Loucy (cell line): ENCODE measurements at regions not wholly inside any gene's neighbourhood (a gene's known extent, or its start where the extent isn't known, plus 50 kb on each side); places are given as distances from the start of the nearest gene placed in this dataset.

Experiments
- H2AFZ ChIP-seq: fragments of 200-600 bp; sonication (generic); 2 replicates; pipeline ENCODE4 v1.6.0; 2016; ENCODE audit warnings: antibody characterized with exemption, mild to moderate bottlenecking, low read length, moderate library complexity
- H3F3A ChIP-seq: fragments of 200-600 bp; 2 replicates; pipeline ENCODE4 v1.6.0; 2016; ENCODE audit warnings: antibody characterized with exemption, low read depth, mild to moderate bottlenecking
- H3K27me3 ChIP-seq: fragments of 200-600 bp; sonication (generic); 2 replicates; pipeline ENCODE4 v1.6.1; 2014; ENCODE audit warnings: low read length, mild to moderate bottlenecking; ENCODE audit not compliant: insufficient read depth, poor library complexity, severe bottlenecking
- H3K36me3 ChIP-seq: fragments of 200-600 bp; sonication (generic); 2 replicates; pipeline ENCODE4 v1.6.1; 2016; ENCODE audit warnings: low read length; ENCODE audit not compliant: insufficient read depth
- H3K4me1 ChIP-seq: fragments of 200-600 bp; sonication (generic); 2 replicates; pipeline ENCODE4 v1.5.1; 2014; ENCODE audit warnings: low read length, mild to moderate bottlenecking; ENCODE audit not compliant: insufficient read depth, poor library complexity, severe bottlenecking
- H3K4me2 ChIP-seq: fragments of 200-600 bp; sonication (generic); 2 replicates; pipeline ENCODE4 v1.6.0; 2014; ENCODE audit warnings: antibody characterized with exemption, low read length, low read depth, mild to moderate bottlenecking; ENCODE audit not compliant: poor library complexity, severe bottlenecking
- H3K4me3 ChIP-seq: fragments of 200-600 bp; sonication (generic); 2 replicates; pipeline ENCODE4 v1.5.1; 2014; ENCODE audit warnings: low read length, mild to moderate bottlenecking, mixed read lengths; ENCODE audit not compliant: poor library complexity, severe bottlenecking
- H3K79me2 ChIP-seq: fragments of 200-600 bp; sonication (generic); 2 replicates; pipeline ENCODE4 v1.6.1; 2014; ENCODE audit warnings: low read length; ENCODE audit not compliant: insufficient read depth
- H3K9ac ChIP-seq: fragments of 200-600 bp; sonication (generic); 2 replicates; pipeline ENCODE4 v1.6.0; 2014; ENCODE audit warnings: mild to moderate bottlenecking, low read depth, low read length, moderate library complexity; ENCODE audit not compliant: poor library complexity, severe bottlenecking
- H3K9me2 ChIP-seq: fragments of 200-600 bp; sonication (generic); replicated peaks from 2 replicates; pipeline ENCODE4 v1.6.1; 2016; ENCODE audit warnings: low read depth, low read length, mixed read lengths
- H3K9me3 ChIP-seq: fragments of 200-600 bp; sonication (generic); 2 replicates; pipeline ENCODE4 v1.6.1; 2014; ENCODE audit warnings: mild to moderate bottlenecking, antibody characterized with exemption, low read length, low read depth; ENCODE audit not compliant: insufficient read depth
- H4K20me1 ChIP-seq: fragments of 200-600 bp; sonication (generic); 2 replicates; pipeline ENCODE4 v1.6.0; 2014; ENCODE audit warnings: antibody characterized with exemption, low read length, mild to moderate bottlenecking; ENCODE audit not compliant: insufficient read depth, poor library complexity, severe bottlenecking
- EZH2phosphoT487 ChIP-seq: fragments of 200-600 bp; IDR thresholded peaks from 2 replicates; pipeline ENCODE4 v1.6.1; 2018; ENCODE audit warnings: antibody characterized with exemption, mild to moderate bottlenecking, moderate library complexity, borderline replicate concordance
- TF ChIP-seq, protein P1 (sequence below): fragments of 200-600 bp; sonication (generic); conservative IDR thresholded peaks from 2 replicates; pipeline ENCODE4 v1.5.1; 2014; ENCODE audit warnings: mild to moderate bottlenecking, antibody characterized with exemption, low read length

DNA sequence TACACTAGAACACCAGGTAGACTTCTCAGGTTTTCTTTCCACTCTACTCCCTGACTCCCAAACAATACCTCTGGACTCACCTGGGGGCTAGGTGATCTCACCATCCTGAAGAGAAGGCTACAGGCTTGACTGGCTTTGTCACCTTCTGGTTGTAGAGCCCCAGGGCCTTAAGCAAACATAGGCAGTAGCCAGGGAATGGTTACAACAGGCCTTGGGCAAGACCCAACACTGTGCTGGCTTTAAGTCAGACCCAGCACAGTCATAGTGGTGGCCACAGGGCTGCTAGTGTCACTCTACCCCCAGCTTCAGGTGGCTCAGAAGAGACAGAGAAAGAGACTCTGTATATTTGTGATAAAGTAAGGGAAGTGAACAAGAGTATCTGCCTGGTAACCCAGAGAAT, 118.1 kb upstream of the EMCN start:
- TF ChIP-seq, protein P1, sequence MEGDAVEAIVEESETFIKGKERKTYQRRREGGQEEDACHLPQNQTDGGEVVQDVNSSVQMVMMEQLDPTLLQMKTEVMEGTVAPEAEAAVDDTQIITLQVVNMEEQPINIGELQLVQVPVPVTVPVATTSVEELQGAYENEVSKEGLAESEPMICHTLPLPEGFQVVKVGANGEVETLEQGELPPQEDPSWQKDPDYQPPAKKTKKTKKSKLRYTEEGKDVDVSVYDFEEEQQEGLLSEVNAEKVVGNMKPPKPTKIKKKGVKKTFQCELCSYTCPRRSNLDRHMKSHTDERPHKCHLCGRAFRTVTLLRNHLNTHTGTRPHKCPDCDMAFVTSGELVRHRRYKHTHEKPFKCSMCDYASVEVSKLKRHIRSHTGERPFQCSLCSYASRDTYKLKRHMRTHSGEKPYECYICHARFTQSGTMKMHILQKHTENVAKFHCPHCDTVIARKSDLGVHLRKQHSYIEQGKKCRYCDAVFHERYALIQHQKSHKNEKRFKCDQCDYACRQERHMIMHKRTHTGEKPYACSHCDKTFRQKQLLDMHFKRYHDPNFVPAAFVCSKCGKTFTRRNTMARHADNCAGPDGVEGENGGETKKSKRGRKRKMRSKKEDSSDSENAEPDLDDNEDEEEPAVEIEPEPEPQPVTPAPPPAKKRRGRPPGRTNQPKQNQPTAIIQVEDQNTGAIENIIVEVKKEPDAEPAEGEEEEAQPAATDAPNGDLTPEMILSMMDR = no peak
- no peak for TF ChIP-seq EZH2phosphoT487

DNA sequence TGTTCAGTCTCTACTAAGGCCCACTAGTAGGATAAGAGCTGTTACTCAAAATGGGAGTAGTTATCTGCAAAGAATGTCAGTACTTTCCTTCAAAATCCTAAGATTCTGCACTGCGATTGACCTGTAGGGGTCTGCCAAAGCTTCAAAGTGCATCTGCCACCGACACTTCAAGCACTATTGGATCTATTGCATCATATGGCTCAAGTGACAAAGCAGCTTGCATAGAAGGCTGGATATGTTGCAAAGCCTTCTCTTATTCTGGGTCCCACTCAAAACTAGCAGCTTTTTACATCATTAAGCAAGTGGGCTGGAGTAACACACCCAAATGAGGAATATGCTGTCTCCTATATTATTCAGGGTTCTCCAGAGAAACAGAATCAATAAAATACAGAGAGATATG, 115.4 kb upstream of the EMCN start:
- Histone ChIP-seq H3K9ac (no peak overlapping the region), H3K79me2 (no peaks in the 10 kb centered on the region), H3K9me2 (no peaks in the 10 kb centered on the region), H3K36me3 (no peaks in the 10 kb centered on the region), H3K4me1 (no peaks in the 10 kb centered on the region), H3F3A (no peaks in the 10 kb centered on the region), H3K4me3 (no peak overlapping the region), H3K9me3 (no peaks in the 10 kb centered on the region), H3K27me3 (no peaks in the 10 kb centered on the region), H2AFZ (no peak overlapping the region), H3K4me2 (no peak overlapping the region), H4K20me1 (no peaks in the 10 kb centered on the region)
- TF ChIP-seq, protein P1 = no peak
- no peak for TF ChIP-seq EZH2phosphoT487

More for the DNA sequence above, 118.1 kb upstream of the EMCN start:
- no peak overlapping the region for H3K9ac ChIP-seq
- no peaks in the 10 kb centered on the region for H4K20me1 ChIP-seq
- no peaks in the 10 kb centered on the region for H3F3A ChIP-seq
- H3K36me3 ChIP-seq = no peaks in the 10 kb centered on the region
- no peaks in the 10 kb centered on the region for H3K79me2 ChIP-seq
- no peaks in the 10 kb centered on the region for H3K27me3 ChIP-seq
- H3K9me3 ChIP-seq = no peaks in the 10 kb centered on the region
- H3K4me1 ChIP-seq = peaks cover under 1% of the 10 kb centered on the region
- no peak overlapping the region for H2AFZ ChIP-seq
- H3K4me3 ChIP-seq = no peak overlapping the region
- no peaks in the 10 kb centered on the region for H3K9me2 ChIP-seq
- H3K4me2 ChIP-seq = no peak overlapping the region

DNA sequence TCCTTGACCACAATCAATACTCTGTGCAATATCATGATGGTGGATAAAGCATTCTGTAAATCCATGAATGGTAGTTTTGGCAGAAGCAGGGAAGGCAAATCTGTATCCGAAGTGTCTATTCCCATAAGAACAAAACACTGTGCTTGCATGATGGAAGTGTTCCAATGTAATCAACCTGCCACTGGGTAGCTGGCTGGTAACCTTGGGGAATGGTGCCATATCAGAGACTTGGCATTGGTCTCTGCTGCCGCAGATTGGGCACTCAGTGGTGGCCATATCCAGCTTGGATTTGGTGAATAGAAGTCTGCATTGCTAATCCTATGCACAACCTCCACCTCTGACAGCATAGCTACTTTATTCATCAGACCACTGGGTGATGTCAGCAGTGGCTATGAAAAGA, 114.3 kb upstream of the EMCN start:
- no peaks in the 10 kb centered on the region for H3K9me2 ChIP-seq
- no peaks in the 10 kb centered on the region for H3K79me2 ChIP-seq
- H3F3A ChIP-seq = no peaks in the 10 kb centered on the region
- no peaks in the 10 kb centered on the region for H4K20me1 ChIP-seq
- H3K9me3 ChIP-seq = no peaks in the 10 kb centered on the region
- no peaks in the 10 kb centered on the region for H3K36me3 ChIP-seq
- no peak overlapping the region for H2AFZ ChIP-seq
- no peaks in the 10 kb centered on the region for H3K27me3 ChIP-seq
- H3K4me2 ChIP-seq = no peak overlapping the region
- no peak overlapping the region for H3K9ac ChIP-seq
- H3K4me1 ChIP-seq = no peaks in the 10 kb centered on the region
- H3K4me3 ChIP-seq = no peak overlapping the region
- no peak for TF ChIP-seq EZH2phosphoT487
- TF ChIP-seq, protein P1 = no peak
